Osteoblast (primary cell): ENCODE measurements at regions not wholly inside any gene's neighbourhood (a gene's known extent, or its start where the extent isn't known, plus 50 kb on each side); places are given as distances from the start of the nearest gene placed in this dataset.

ENCODE experiments used
- DNase-seq: peaks from one replicate; pipeline ENCODE4 v3.0.0; 2011; ENCODE audit warnings: low spot score, mixed read lengths; ENCODE audit not compliant: insufficient read length; ENCODE audit errors: missing footprints
- H2AFZ ChIP-seq: 2 replicates; pipeline ENCODE4 v1.6.0; 2011; ENCODE audit warnings: mild to moderate bottlenecking, low read length
- H3K27ac ChIP-seq: 2 replicates; pipeline ENCODE4 v1.5.1; 2011; ENCODE audit warnings: mild to moderate bottlenecking, low read depth, low read length, moderate library complexity
- H3K27me3 ChIP-seq: 2 replicates; pipeline ENCODE4 v1.6.0; 2012; ENCODE audit warnings: mild to moderate bottlenecking, control low read depth, inconsistent platforms, low read length, moderate library complexity; ENCODE audit not compliant: insufficient read depth
- H3K36me3 ChIP-seq: 2 replicates; pipeline ENCODE4 v1.5.1; 2011; ENCODE audit warnings: mild to moderate bottlenecking, low read length, control low read depth, moderate library complexity; ENCODE audit not compliant: insufficient read depth
- H3K4me1 ChIP-seq: 2 replicates; pipeline ENCODE4 v1.5.1; 2011; ENCODE audit warnings: mild to moderate bottlenecking, low read length, control low read depth, moderate library complexity; ENCODE audit not compliant: insufficient read depth
- H3K4me2 ChIP-seq: 2 replicates; pipeline ENCODE4 v1.6.0; 2011; ENCODE audit warnings: mild to moderate bottlenecking, low read length; ENCODE audit not compliant: insufficient read depth
- H3K4me3 ChIP-seq: fragments of 200-600 bp; sonication (generic); 3 replicates; pipeline ENCODE4 v1.5.1; 2012; ENCODE audit warnings: mild to moderate bottlenecking, low read length, inconsistent platforms; ENCODE audit not compliant: insufficient read depth
- H3K79me2 ChIP-seq: 2 replicates; pipeline ENCODE4 v1.6.0; 2012; ENCODE audit warnings: mild to moderate bottlenecking, low read length, control low read depth, inconsistent platforms; ENCODE audit not compliant: insufficient read depth
- H3K9me3 ChIP-seq: 2 replicates; pipeline ENCODE4 v1.5.1; 2011; ENCODE audit warnings: low read depth, low read length, control low read depth
- H4K20me1 ChIP-seq: 2 replicates; pipeline ENCODE4 v1.6.0; 2012; ENCODE audit warnings: mild to moderate bottlenecking, low read length, control low read depth; ENCODE audit not compliant: insufficient read depth
- CTCF ChIP-seq: IDR thresholded peaks from 2 replicates; pipeline ENCODE4 v1.5.1; 2011; ENCODE audit warnings: mild to moderate bottlenecking, low read depth, low read length, moderate library complexity; ENCODE audit errors: extremely low read depth

- H3K27ac ChIP-seq, result no peak overlapping the region
- H3K4me3 ChIP-seq, result no peak overlapping the region
- H3K9me3 ChIP-seq, result no peaks in the 10 kb centered on the region
- H3K4me2 ChIP-seq, result no peak overlapping the region
- H3K4me1 ChIP-seq, result no peaks in the 10 kb centered on the region
- H3K27me3 ChIP-seq, result no peaks in the 10 kb centered on the region
- H3K36me3 ChIP-seq, result no peaks in the 10 kb centered on the region
- no peak for TF ChIP-seq CTCF
- no peaks in the 10 kb centered on the region for H3K79me2 ChIP-seq
- no peaks in the 10 kb centered on the region for H4K20me1 ChIP-seq
- no peak overlapping the region for H2AFZ ChIP-seq
- no peak for DNase-seq
These were observed 762.3 kb upstream of the ARPP21 start for GRCh38 chr3:34876997-34877396.

- no peaks in the 10 kb centered on the region for H3K27me3 ChIP-seq
- no peak overlapping the region for H3K4me3 ChIP-seq
- H3K27ac ChIP-seq, result no peak overlapping the region
- no peak for TF ChIP-seq CTCF
- H3K4me2 ChIP-seq, result no peak overlapping the region
- no peaks in the 10 kb centered on the region for H3K79me2 ChIP-seq
- no peaks in the 10 kb centered on the region for H3K36me3 ChIP-seq
- no peaks in the 10 kb centered on the region for H3K9me3 ChIP-seq
- no peak for DNase-seq
- no peak overlapping the region for H2AFZ ChIP-seq
- no peaks in the 10 kb centered on the region for H4K20me1 ChIP-seq
- H3K4me1 ChIP-seq, result no peaks in the 10 kb centered on the region
These were observed 760.8 kb upstream of the ARPP21 start for GRCh38 chr3:34878488-34878887.

DNA sequence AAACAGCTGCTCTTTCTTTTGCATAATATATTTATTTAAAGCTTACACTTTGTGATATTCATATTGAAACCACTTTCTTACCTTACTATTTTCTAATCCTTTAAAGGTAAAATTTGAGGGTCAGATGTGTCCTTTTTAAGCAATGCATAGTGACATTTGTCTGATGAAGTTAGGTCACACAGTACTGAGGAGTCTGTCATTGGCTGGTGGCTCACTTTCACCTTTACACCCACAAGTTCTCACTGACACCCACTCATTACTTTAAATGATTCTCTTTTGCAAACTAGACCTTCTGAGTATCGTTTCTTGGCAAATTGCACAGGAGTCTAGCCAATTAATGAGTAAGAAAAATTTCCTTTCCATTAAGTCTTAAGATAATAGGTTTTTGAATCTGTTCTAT is 758.3 kb upstream of the ARPP21 start:
- Histone ChIP-seq H4K20me1 (no peaks in the 10 kb centered on the region), H3K79me2 (no peaks in the 10 kb centered on the region), H3K4me1 (no peaks in the 10 kb centered on the region), H2AFZ (no peak overlapping the region), H3K27ac (no peak overlapping the region), H3K27me3 (no peaks in the 10 kb centered on the region), H3K4me2 (no peak overlapping the region), H3K9me3 (no peaks in the 10 kb centered on the region), H3K36me3 (no peaks in the 10 kb centered on the region), H3K4me3 (no peak overlapping the region)
- DNase-seq, result no peak
- TF ChIP-seq CTCF, result no peak

DNA sequence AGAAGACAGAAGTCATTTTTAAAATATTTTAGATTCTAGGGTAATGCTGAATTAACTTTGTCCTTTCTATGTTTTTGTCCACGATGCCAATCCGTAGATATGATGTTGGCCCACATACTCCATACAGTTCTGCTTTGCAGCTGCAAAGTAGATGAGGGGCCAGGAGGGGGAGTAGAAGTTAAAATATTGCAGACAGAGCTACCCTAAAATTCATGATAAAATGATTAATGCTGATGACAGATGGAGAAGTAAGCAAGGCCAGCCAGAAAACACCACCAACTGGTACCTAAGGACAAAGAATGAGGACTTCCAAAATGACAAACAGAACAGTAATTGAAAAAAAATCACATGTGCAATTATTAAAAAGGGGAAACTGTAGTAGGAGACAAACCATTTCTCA is 756.6 kb upstream of the ARPP21 start:
- Histone ChIP-seq H3K79me2 (no peaks in the 10 kb centered on the region), H4K20me1 (no peaks in the 10 kb centered on the region), H3K9me3 (peaks cover 5% of the 10 kb centered on the region), H3K36me3 (no peaks in the 10 kb centered on the region), H3K4me1 (no peaks in the 10 kb centered on the region), H3K27ac (no peak overlapping the region), H3K4me3 (no peak overlapping the region), H2AFZ (no peak overlapping the region), H3K4me2 (no peak overlapping the region), H3K27me3 (no peaks in the 10 kb centered on the region)
- DNase-seq, result no peak
- no peak for TF ChIP-seq CTCF
